ENCODE measurements at regions not wholly inside any gene's neighbourhood (a gene's known extent, or its start where the extent isn't known, plus 50 kb on each side); places are given as distances from the start of the nearest gene placed in this dataset.
A peak's percentile ranks its signal among the peaks of the same experiment; 100 is the strongest.

GRCh38 chr2:84181927-84182326 is 277.2 kb downstream of the SUCLG1 start:
- no peak overlapping the region for H3K4me2 ChIP-seq
- no peaks in the 10 kb centered on the region for H3K79me2 ChIP-seq
- H3K27me3 ChIP-seq: no peaks in the 10 kb centered on the region
- 77% methylated on average over 2 of the region's 2 CpGs for WGBS (ENCODE audit: low lambda C conversion rate, missing lambda C conversion rate)
- peak; percentile 18 for DNase-seq (ENCODE audit: low spot score)
- TF ChIP-seq EZH2phosphoT487 (IDR thresholded peaks at IDR 0.05; ENCODE audit: low read depth, severe bottlenecking, unreplicated experiment) (no peak), EZH2 (IDR thresholded peaks at IDR 0.05; ENCODE audit: borderline replicate concordance) (no peak), CTCF (IDR thresholded peaks at IDR 0.05; ENCODE audit: poor library complexity) (no peak)
- no peak overlapping the region for H3K4me3 ChIP-seq
- H3K36me3 ChIP-seq (replicated peaks; ENCODE audit: insufficient read depth, low read depth): no peaks in the 10 kb centered on the region
- no peak overlapping the region for H2AFZ ChIP-seq
- H3K9me3 ChIP-seq (ENCODE audit: low read depth): no peaks in the 10 kb centered on the region
- H3K27ac ChIP-seq: no peak overlapping the region
- no peaks in the 10 kb centered on the region for H3K4me1 ChIP-seq (ENCODE audit: insufficient read depth)
- no peaks in the 10 kb centered on the region for H3K9me2 ChIP-seq (replicated peaks; ENCODE audit: insufficient read depth)
- no peaks in the 10 kb centered on the region for H4K20me1 ChIP-seq (ENCODE audit: insufficient read depth, poor library complexity, severe bottlenecking)

GRCh38 chr2:84177733-84178132 is 281.3 kb downstream of the SUCLG1 start:
- WGBS (ENCODE audit: low lambda C conversion rate, missing lambda C conversion rate): 76% methylated on average over 6 of the region's 6 CpGs
- Histone ChIP-seq H3K4me3 (no peak overlapping the region), H3K4me2 (no peak overlapping the region), H3K36me3 (replicated peaks; ENCODE audit: insufficient read depth, low read depth) (no peaks in the 10 kb centered on the region), H4K20me1 (ENCODE audit: insufficient read depth, poor library complexity, severe bottlenecking) (no peaks in the 10 kb centered on the region), H3K27me3 (no peaks in the 10 kb centered on the region), H3K27ac (no peak overlapping the region), H2AFZ (no peak overlapping the region), H3K9me2 (replicated peaks; ENCODE audit: insufficient read depth) (no peaks in the 10 kb centered on the region), H3K9me3 (ENCODE audit: low read depth) (no peaks in the 10 kb centered on the region), H3K79me2 (no peaks in the 10 kb centered on the region), H3K4me1 (ENCODE audit: insufficient read depth) (no peaks in the 10 kb centered on the region)
- no peak for DNase-seq (ENCODE audit: low spot score)
- TF ChIP-seq CTCF (IDR thresholded peaks at IDR 0.05; ENCODE audit: poor library complexity): no peak
- no peak for TF ChIP-seq EZH2 (IDR thresholded peaks at IDR 0.05; ENCODE audit: borderline replicate concordance)
- TF ChIP-seq EZH2phosphoT487 (IDR thresholded peaks at IDR 0.05; ENCODE audit: low read depth, severe bottlenecking, unreplicated experiment): no peak

GRCh38 chr2:84175970-84176369 is 283.1 kb downstream of the SUCLG1 start:
- H3K27me3 ChIP-seq: no peaks in the 10 kb centered on the region
- no peaks in the 10 kb centered on the region for H3K36me3 ChIP-seq (replicated peaks; ENCODE audit: insufficient read depth, low read depth)
- no peaks in the 10 kb centered on the region for H3K4me1 ChIP-seq (ENCODE audit: insufficient read depth)
- H3K9me2 ChIP-seq (replicated peaks; ENCODE audit: insufficient read depth): no peaks in the 10 kb centered on the region
- H3K79me2 ChIP-seq: no peaks in the 10 kb centered on the region
- H3K4me2 ChIP-seq: no peak overlapping the region
- H3K9me3 ChIP-seq (ENCODE audit: low read depth): no peaks in the 10 kb centered on the region
- 90% methylated on average over 3 of the region's 3 CpGs for WGBS (ENCODE audit: low lambda C conversion rate, missing lambda C conversion rate)
- no peak overlapping the region for H3K27ac ChIP-seq
- no peaks in the 10 kb centered on the region for H4K20me1 ChIP-seq (ENCODE audit: insufficient read depth, poor library complexity, severe bottlenecking)
- no peak overlapping the region for H2AFZ ChIP-seq
- DNase-seq (ENCODE audit: low spot score): no peak
- no peak overlapping the region for H3K4me3 ChIP-seq
- no peak for TF ChIP-seq EZH2 (IDR thresholded peaks at IDR 0.05; ENCODE audit: borderline replicate concordance)
- no peak for TF ChIP-seq CTCF (IDR thresholded peaks at IDR 0.05; ENCODE audit: poor library complexity)
- no peak for TF ChIP-seq EZH2phosphoT487 (IDR thresholded peaks at IDR 0.05; ENCODE audit: low read depth, severe bottlenecking, unreplicated experiment)

- H2AFZ ChIP-seq: no peak overlapping the region
- H3K27ac ChIP-seq: no peak overlapping the region
- no peak for TF ChIP-seq CTCF (IDR thresholded peaks at IDR 0.05; ENCODE audit: poor library complexity)
- TF ChIP-seq EZH2 (IDR thresholded peaks at IDR 0.05; ENCODE audit: borderline replicate concordance): no peak
- TF ChIP-seq EZH2phosphoT487 (IDR thresholded peaks at IDR 0.05; ENCODE audit: low read depth, severe bottlenecking, unreplicated experiment): no peak
- no peak for DNase-seq (ENCODE audit: low spot score)
- no peaks in the 10 kb centered on the region for H3K4me1 ChIP-seq (ENCODE audit: insufficient read depth)
- no peaks in the 10 kb centered on the region for H3K27me3 ChIP-seq
- H3K4me2 ChIP-seq: no peak overlapping the region
- no peaks in the 10 kb centered on the region for H3K79me2 ChIP-seq
- whole genome bisulfite sequencing (ENCODE audit: low lambda C conversion rate, missing lambda C conversion rate): 70% methylated on average over 1 of the region's 1 CpG
- H3K9me2 ChIP-seq (replicated peaks; ENCODE audit: insufficient read depth): no peaks in the 10 kb centered on the region
- H3K4me3 ChIP-seq: no peak overlapping the region
- no peaks in the 10 kb centered on the region for H3K9me3 ChIP-seq (ENCODE audit: low read depth)
- H4K20me1 ChIP-seq (ENCODE audit: insufficient read depth, poor library complexity, severe bottlenecking): no peaks in the 10 kb centered on the region
- no peaks in the 10 kb centered on the region for H3K36me3 ChIP-seq (replicated peaks; ENCODE audit: insufficient read depth, low read depth)
Observed at GRCh38 chr2:84175340-84175739, 283.7 kb downstream of the SUCLG1 start.
